ENCODE measurements at regions not wholly inside any gene's neighbourhood (a gene's known extent, or its start where the extent isn't known, plus 50 kb on each side); places are given as distances from the start of the nearest gene placed in this dataset.
A peak's percentile ranks its signal among the peaks of the same experiment; 100 is the strongest.
"Not testable (repeated sequence)": the region's sequence is repeated elsewhere in the genome, so short reads cannot be mapped to it uniquely, and the experiment has no call there.

DNA sequence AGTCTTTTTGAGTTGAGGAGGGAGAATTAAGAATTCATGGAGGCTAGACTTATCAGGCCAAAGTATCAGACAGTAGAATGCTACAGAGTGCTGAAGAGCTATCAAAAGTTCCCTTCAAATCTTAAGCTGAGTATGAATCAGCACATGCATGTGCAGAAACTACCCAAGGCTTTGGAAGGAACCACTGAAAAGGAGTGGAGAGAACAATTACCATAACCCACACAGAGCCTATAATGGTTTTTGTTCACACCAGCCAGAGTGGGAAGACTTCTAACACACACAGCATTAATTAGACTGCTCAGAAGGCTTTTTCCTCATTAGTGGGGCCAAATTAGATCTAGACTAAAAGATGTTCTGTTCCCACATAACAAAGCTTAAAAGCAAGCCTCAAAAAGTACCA, 83.7 kb upstream of the SLC6A11 start:
- TF ChIP-seq POLR2AphosphoS5 (IDR thresholded peaks at IDR 0.05) (no peak), POLR2A (IDR thresholded peaks at IDR 0.05) (no peak), EP300 (IDR thresholded peaks at IDR 0.05) (no peak)
- TF ChIP-seq, protein P1, sequence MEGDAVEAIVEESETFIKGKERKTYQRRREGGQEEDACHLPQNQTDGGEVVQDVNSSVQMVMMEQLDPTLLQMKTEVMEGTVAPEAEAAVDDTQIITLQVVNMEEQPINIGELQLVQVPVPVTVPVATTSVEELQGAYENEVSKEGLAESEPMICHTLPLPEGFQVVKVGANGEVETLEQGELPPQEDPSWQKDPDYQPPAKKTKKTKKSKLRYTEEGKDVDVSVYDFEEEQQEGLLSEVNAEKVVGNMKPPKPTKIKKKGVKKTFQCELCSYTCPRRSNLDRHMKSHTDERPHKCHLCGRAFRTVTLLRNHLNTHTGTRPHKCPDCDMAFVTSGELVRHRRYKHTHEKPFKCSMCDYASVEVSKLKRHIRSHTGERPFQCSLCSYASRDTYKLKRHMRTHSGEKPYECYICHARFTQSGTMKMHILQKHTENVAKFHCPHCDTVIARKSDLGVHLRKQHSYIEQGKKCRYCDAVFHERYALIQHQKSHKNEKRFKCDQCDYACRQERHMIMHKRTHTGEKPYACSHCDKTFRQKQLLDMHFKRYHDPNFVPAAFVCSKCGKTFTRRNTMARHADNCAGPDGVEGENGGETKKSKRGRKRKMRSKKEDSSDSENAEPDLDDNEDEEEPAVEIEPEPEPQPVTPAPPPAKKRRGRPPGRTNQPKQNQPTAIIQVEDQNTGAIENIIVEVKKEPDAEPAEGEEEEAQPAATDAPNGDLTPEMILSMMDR (IDR thresholded peaks at IDR 0.05): no peak
- H3K4me1 ChIP-seq: no peaks in the 10 kb centered on the region
- ATAC-seq (ENCODE audit: low FRiP score in 2 of 2): no peak

DNA sequence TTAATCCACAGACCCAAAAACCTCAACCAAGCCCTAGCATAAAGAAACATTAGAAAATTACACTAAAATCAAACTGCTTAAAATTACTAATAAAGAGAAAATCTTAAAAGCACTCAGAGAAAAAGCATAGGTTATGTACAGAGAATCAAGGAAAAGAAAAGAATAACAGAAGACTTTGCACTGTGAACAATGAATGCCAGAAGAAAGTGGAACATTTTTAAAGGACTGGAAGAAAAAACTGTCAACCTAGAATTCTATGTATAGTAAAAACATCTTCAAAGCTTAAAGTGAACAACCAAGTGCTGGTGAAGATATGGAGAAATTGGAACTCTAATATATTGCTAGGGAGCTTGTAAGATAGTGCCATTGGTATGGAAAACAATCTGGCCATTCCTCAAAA, 82.7 kb upstream of the SLC6A11 start:
- Histone ChIP-seq H3K27me3 (peaks cover 0 to 2% (median 0%) of the 10 kb centered on the region in 4 donors), H3K36me3 (no peaks in the 10 kb centered on the region), H3K4me1 (peaks cover 0 to 1% (median 0%) of the 10 kb centered on the region in 4 donors), H3K27ac (no peak overlapping the region), H3K4me3 (no peak overlapping the region), H3K9me3 (peaks cover 7 to 22% (median 15%) of the 10 kb centered on the region in 4 donors)
- no peak for DNase-seq
- ATAC-seq (ENCODE audit: low FRiP score in 2 of 2): no peak
- TF ChIP-seq EP300 (IDR thresholded peaks at IDR 0.05) (no peak), POLR2A (IDR thresholded peaks at IDR 0.05) (no peak), POLR2AphosphoS5 (IDR thresholded peaks at IDR 0.05) (no peak)
- TF ChIP-seq, protein P1 (IDR thresholded peaks at IDR 0.05): no peak

More for the DNA sequence above, 83.7 kb upstream of the SLC6A11 start:
- Histone ChIP-seq H3K4me3 (no peak overlapping the region), H3K27me3 (no peaks in the 10 kb centered on the region), H3K36me3 (no peaks in the 10 kb centered on the region), H3K27ac (no peak overlapping the region), H3K9me3 (peaks cover 7 to 22% (median 15%) of the 10 kb centered on the region in 4 donors)
- no peak for DNase-seq

DNA sequence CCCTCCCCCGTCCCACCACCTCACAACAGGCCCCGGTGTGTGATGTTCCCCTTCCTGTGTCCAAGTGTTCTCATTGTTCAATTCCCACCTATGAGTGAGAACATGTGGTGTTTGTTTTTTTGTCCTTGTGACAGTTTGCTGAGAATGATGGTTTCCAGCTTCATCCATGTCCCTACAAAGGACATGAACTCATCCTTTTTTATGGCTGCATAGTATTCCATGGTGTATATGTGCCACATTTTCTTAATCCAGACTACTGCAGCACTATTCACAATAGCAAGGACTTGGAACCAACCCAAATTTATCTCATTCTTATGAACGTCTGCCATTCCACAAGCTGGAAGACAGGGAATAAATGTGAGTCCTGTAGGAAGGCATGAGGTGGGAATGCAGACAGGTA, 79.6 kb upstream of the SLC6A11 start:
- 71 to 77% methylated on average over 3 of the region's 3 CpGs for WGBS, 2 donors
- H3K4me1 ChIP-seq; ATAC-seq (ENCODE audit: low FRiP score in 2 of 2); H3K27me3 ChIP-seq; DNase-seq; H3K36me3 ChIP-seq; H3K4me3 ChIP-seq; H3K27ac ChIP-seq: not testable (repeated sequence)
- peaks cover 7 to 22% (median 15%) of the 10 kb centered on the region in 4 donors for H3K9me3 ChIP-seq

DNA sequence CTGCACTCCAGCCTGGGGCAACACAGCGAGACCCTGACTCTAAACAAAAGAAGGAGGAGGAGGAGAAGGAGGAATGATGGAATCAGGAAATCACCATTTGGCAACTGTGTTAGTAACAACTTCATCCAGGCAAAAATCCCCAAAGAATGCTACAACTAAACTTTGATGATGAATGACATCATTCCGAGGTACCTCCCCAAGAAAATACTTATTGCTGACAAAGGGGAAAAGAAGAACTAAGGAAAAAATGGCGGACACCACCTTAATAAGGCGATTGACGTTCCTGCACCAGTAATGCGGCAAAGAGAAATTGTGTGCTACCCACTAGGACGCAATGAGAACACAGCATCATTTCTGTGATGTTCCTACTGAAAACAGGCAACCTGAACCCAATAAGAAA, 78.2 kb upstream of the SLC6A11 start:
- H3K4me1 ChIP-seq: peaks cover 0 to 10% (median 3%) of the 10 kb centered on the region in 4 donors
- no peak overlapping the region for H3K4me3 ChIP-seq
- TF ChIP-seq EP300 (IDR thresholded peaks at IDR 0.05): no peak
- no peak for TF ChIP-seq POLR2AphosphoS5 (IDR thresholded peaks at IDR 0.05)
- TF ChIP-seq POLR2A (IDR thresholded peaks at IDR 0.05): no peak
- TF ChIP-seq, protein P1 (IDR thresholded peaks at IDR 0.05): no peak
- H3K36me3 ChIP-seq: no peaks in the 10 kb centered on the region
- 84 to 93% methylated on average over 7 of the region's 7 CpGs for WGBS, 2 donors
- ATAC-seq (ENCODE audit: low FRiP score in 2 of 2) (no peak), DNase-seq (no peak)
- peaks cover 7 to 17% (median 13%) of the 10 kb centered on the region in 4 donors for H3K9me3 ChIP-seq
- no peak overlapping the region for H3K27ac ChIP-seq
- peaks cover 0 to 2% (median 0%) of the 10 kb centered on the region in 4 donors for H3K27me3 ChIP-seq

DNA sequence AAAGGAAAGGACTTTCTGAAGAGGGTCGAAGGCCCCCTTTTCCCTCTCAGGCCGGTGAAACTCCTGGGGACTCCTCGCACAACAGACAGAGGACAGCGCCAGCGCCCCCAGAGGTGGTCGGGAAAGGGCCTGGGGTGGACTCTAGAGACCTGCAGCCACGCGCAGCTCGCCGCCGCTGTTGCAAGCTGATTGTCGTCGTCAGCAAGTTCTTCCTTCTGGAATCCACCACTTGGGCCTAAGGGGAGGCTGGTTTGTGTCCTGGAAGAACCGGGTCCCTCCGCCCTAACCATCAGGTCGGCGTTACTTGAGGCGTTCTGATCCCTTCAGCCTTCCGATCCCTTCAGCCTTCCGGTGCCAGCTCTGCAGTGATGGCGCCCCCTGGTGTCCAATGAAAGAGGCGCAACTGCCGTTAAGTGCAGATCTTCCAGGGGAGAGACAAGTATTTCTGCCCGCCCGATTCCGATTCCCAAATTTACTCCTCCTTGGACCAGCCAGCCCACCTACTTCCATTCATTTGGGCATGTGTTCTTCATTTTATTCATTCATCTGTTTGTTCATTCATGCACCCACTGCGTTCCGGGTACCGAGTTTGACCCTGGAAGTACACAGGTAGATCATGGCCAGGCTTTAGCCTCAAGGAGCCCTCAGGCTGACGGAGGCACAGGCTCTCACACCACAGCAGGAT, 77.2 kb upstream of the SLC6A11 start:
- Histone ChIP-seq H3K36me3 (no peaks in the 10 kb centered on the region), H3K9me3 (peaks cover 0 to 7% (median 2%) of the 10 kb centered on the region in 4 donors), H3K27ac (no peak overlapping the region), H3K4me3 (peak overlapping the region in 2 of 4 donors; percentile 28 to 32), H3K27me3 (peaks cover 0 to 2% (median 0%) of the 10 kb centered on the region in 4 donors), H3K4me1 (peaks cover 0 to 10% (median 3%) of the 10 kb centered on the region in 4 donors)
- WGBS, 2 donors: 3 to 7% methylated on average over 17 to 27 of the region's 30 CpGs
- TF ChIP-seq, protein P1 (IDR thresholded peaks at IDR 0.05): peak; percentile 66 to 85 (median 76)
- no peak for TF ChIP-seq POLR2A (IDR thresholded peaks at IDR 0.05)
- ATAC-seq (ENCODE audit: low FRiP score in 2 of 2): peak; percentile 54 to 86
- peak; percentile 62 to 72 for DNase-seq
